Colonic mucosa (tissue), 4 donors: ENCODE measurements at regions not wholly inside any gene's neighbourhood (a gene's known extent, or its start where the extent isn't known, plus 50 kb on each side); places are given as distances from the start of the nearest gene placed in this dataset.

Experiments used
- DNase-seq: peaks from one replicate; pipeline ENCODE4 v3.0.0-alpha.2; 2020
- H3K27ac ChIP-seq: fragments of 200-600 bp; one replicate; pipeline ENCODE4 v1.8.0; 2021
- H3K27me3 ChIP-seq: fragments of 200-600 bp; one replicate; pipeline ENCODE4 v1.8.0; 2021
- H3K36me3 ChIP-seq: fragments of 200-600 bp; one replicate; pipeline ENCODE4 v1.8.0; 2021
- H3K4me1 ChIP-seq: fragments of 200-600 bp; one replicate; pipeline ENCODE4 v1.8.0; 2021; ENCODE audit warnings: mild to moderate bottlenecking
- H3K4me3 ChIP-seq: fragments of 200-600 bp; one replicate; pipeline ENCODE4 v1.8.0; 2021
- H3K9ac ChIP-seq, 2 donors: one replicate each; pipeline ENCODE4 v1.7.0; 2013; ENCODE audit warnings: control low read depth in 2 of 2, low read depth in 2 of 2, low read length in 2 of 2
- H3K9me3 ChIP-seq: fragments of 200-600 bp; one replicate; pipeline ENCODE4 v1.8.0; 2021
- CTCF ChIP-seq: fragments of 200-600 bp; IDR thresholded peaks from one replicate; pipeline ENCODE4 v1.8.0; 2022; ENCODE audit warnings: antibody characterized with exemption, mild to moderate bottlenecking
- intact Hi-C: fragments of 100-400 bp; cut with DNase I; formaldehyde crosslinking; loops from one replicate; pipeline ENCODE4 v1.14.1; 2022
- donor health status: healthy.
- donor health status: DM: no; HTN: no; CAD: no.
- donor health status: DM: no; HTN: no; CAD: no.

GRCh38 chr15:31171731-31172130, 70.2 kb upstream of the TRPM1 start:
- no peaks in the 10 kb centered on the region for H3K36me3 ChIP-seq
- no peaks in the 10 kb centered on the region for H3K4me1 ChIP-seq
- H3K9me3 ChIP-seq, result no peaks in the 10 kb centered on the region
- DNase-seq, result no peak
- no peak for TF ChIP-seq CTCF
- intact Hi-C loops, result no loop called here
- H3K27ac ChIP-seq, result no peak overlapping the region
- no peak overlapping the region for H3K9ac ChIP-seq
- no peak overlapping the region for H3K4me3 ChIP-seq
- no peaks in the 10 kb centered on the region for H3K27me3 ChIP-seq

GRCh38 chr15:31172606-31173005, 71.1 kb upstream of the TRPM1 start:
- no peak for TF ChIP-seq CTCF
- Histone ChIP-seq H3K27ac (no peak overlapping the region), H3K9me3 (no peaks in the 10 kb centered on the region), H3K9ac (no peak overlapping the region), H3K4me3 (no peak overlapping the region), H3K27me3 (no peaks in the 10 kb centered on the region), H3K4me1 (no peaks in the 10 kb centered on the region), H3K36me3 (no peaks in the 10 kb centered on the region)
- intact Hi-C loops, result no loop called here
- no peak for DNase-seq

DNA sequence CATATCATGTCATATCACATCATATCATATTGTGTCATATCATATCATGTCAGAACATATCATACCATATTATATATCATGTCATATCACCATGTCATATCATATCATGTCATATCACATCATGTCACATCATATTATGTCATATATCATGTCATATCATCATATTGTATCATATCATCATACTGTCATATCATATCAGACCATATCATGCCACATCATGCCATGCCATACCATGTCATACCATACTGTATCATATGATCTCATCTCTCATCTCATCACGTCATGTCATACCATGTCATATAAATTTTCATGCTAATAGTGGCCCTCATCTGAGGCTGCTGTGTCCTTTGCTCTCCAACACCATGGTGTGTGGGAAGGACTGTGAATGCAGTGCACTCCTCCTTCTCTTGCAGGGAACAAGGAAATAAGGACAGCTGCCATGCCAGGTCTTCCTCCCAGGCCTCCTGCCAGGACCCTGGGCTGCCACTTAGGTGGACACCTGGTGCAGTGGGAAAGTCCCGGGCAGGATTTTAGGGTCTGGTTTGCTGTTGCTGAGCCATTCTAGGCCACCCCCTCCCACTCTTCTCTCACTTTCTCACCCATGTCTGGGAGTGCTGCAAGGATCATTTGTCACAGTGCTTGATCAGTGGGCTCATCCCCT, 72.4 kb upstream of the TRPM1 start:
- Histone ChIP-seq H3K27ac (no peak overlapping the region), H3K4me1 (no peaks in the 10 kb centered on the region), H3K27me3 (no peaks in the 10 kb centered on the region), H3K36me3 (no peaks in the 10 kb centered on the region), H3K9ac (no peak overlapping the region), H3K9me3 (no peaks in the 10 kb centered on the region), H3K4me3 (no peak overlapping the region)
- no peak for TF ChIP-seq CTCF
- no peak for DNase-seq
- intact Hi-C loops, result no loop called here

DNA sequence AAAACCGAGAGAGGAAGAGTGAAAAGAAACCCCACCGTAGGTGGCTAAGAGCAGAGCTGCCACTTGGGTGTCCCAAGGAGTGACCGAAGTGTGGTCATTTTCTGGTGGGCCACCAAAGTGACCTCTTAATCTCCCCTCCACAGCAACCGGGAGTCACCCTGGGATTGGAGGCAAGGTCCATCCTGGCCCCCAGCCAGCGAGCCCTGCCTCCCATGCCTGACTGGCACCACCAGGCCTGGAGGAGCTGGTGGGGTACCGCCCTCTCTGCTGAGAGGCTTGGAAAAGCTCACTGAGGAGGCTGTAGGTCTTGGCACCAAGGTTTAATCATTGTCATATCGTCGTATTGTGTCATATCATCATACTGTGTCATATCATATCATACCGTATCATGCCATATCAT, 74.0 kb upstream of the TRPM1 start:
- Histone ChIP-seq H3K36me3 (no peaks in the 10 kb centered on the region), H3K27me3 (no peaks in the 10 kb centered on the region), H3K4me1 (no peaks in the 10 kb centered on the region), H3K9me3 (no peaks in the 10 kb centered on the region), H3K4me3 (no peak overlapping the region), H3K27ac (no peak overlapping the region), H3K9ac (no peak overlapping the region)
- no peak for DNase-seq
- intact Hi-C loops, result no loop called here
- no peak for TF ChIP-seq CTCF

DNA sequence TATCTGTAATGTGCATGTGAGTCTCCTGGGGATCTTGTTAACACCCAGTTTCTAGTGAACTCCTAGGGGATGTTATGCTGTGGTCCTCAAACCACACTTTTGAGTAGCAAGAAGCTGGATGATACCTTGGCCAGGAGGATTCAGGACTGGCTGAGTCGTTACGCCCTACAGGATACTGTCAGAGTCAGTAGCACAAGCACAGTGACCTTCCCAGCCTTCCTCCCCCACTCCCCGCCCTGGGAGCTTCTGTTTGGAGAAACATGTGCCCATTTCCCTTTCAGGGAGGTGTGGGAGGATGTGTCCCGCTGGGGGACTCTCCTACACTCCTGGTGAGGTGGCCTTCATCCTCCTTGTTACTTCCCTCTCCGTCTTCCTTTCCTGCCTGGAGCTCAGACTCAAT, 76.4 kb upstream of the TRPM1 start:
- no peak overlapping the region for H3K27ac ChIP-seq

More for the DNA sequence above, 76.4 kb upstream of the TRPM1 start:
- DNase-seq, result no peak
- Histone ChIP-seq H3K4me1 (no peaks in the 10 kb centered on the region), H3K36me3 (no peaks in the 10 kb centered on the region), H3K4me3 (no peak overlapping the region), H3K9ac (no peak overlapping the region), H3K27me3 (no peaks in the 10 kb centered on the region), H3K9me3 (no peaks in the 10 kb centered on the region)
- TF ChIP-seq CTCF, result no peak
- intact Hi-C loops, result no loop called here
